PC-9 (cell line): ENCODE measurements at regions not wholly inside any gene's neighbourhood (a gene's known extent, or its start where the extent isn't known, plus 50 kb on each side); places are given as distances from the start of the nearest gene placed in this dataset.

Source experiments
- BruUV-seq: library from RNA; stranded (reverse); fragments of 400-500 nt; replicated peaks from 2 replicates; lab custom pipeline; 2021; lab: Mats Ljungman, UMichigan
- CTCF ChIA-PET: fragments of 300-600 bp; sonication (Branson Sonifier 250); formaldehyde crosslinking; loops from one replicate; lab custom pipeline; 2022; ENCODE audit warnings: antibody characterized with exemption; lab: Charles Lee
- POLR2A ChIA-PET: fragments of 300-600 bp; sonication (Branson Sonifier 250); formaldehyde crosslinking; loops from one replicate; lab custom pipeline; 2022; ENCODE audit warnings: antibody characterized with exemption; ENCODE audit not compliant: unreplicated experiment; lab: Charles Lee
- DNase-seq, 2 experiments: peaks; one replicate each; pipeline versions ENCODE4 v3.0.0 to v3.0.0-alpha.2; 2015 to 2022; ENCODE audit warnings: mixed read lengths in 1 of 2
- H2AFZ ChIP-seq: fragments of 200-600 bp; sonication (generic); 2 replicates; pipeline ENCODE4 v1.8.1; 2017; ENCODE audit warnings: antibody characterized with exemption
- H3F3A ChIP-seq: fragments of 200-600 bp; sonication (generic); 2 replicates; pipeline ENCODE4 v1.8.1; 2017; ENCODE audit warnings: antibody characterized with exemption, mild to moderate bottlenecking, low read depth; ENCODE audit not compliant: insufficient read depth
- H3K27ac ChIP-seq: fragments of 200-600 bp; sonication (generic); 2 replicates; pipeline ENCODE4 v1.6.1; 2016; ENCODE audit warnings: mixed run types
- H3K27me3 ChIP-seq: fragments of 200-600 bp; sonication (generic); 2 replicates; pipeline ENCODE4 v1.6.1; 2016; ENCODE audit warnings: low read depth, mixed run types; ENCODE audit not compliant: insufficient read depth
- H3K36me3 ChIP-seq: fragments of 200-600 bp; sonication (generic); 2 replicates; pipeline ENCODE4 v1.6.1; 2016; ENCODE audit warnings: low read depth, mixed run types
- H3K4me1 ChIP-seq: fragments of 200-600 bp; sonication (generic); replicated peaks from 2 replicates; pipeline ENCODE4 v1.6.1; 2016; ENCODE audit warnings: mixed run types; ENCODE audit not compliant: insufficient read depth
- H3K4me2 ChIP-seq: fragments of 200-600 bp; sonication (generic); 2 replicates; pipeline ENCODE4 v1.6.1; 2017; ENCODE audit warnings: mixed run types
- H3K4me3 ChIP-seq: fragments of 200-600 bp; sonication (generic); 2 replicates; pipeline ENCODE4 v1.6.1; 2016; ENCODE audit warnings: mixed run types
- H3K79me2 ChIP-seq: fragments of 200-600 bp; sonication (generic); 2 replicates; pipeline ENCODE4 v1.6.1; 2017; ENCODE audit warnings: low read depth, mixed run types
- H3K9me2 ChIP-seq: fragments of 200-600 bp; sonication (generic); 2 replicates; pipeline ENCODE4 v1.8.1; 2017; ENCODE audit warnings: mild to moderate bottlenecking; ENCODE audit not compliant: insufficient read depth
- H3K9me3 ChIP-seq: fragments of 200-600 bp; sonication (generic); 2 replicates; pipeline ENCODE4 v1.8.1; 2016; ENCODE audit warnings: low read depth; ENCODE audit not compliant: insufficient read depth
- H4K20me1 ChIP-seq: fragments of 200-600 bp; sonication (generic); 2 replicates; pipeline ENCODE4 v1.8.1; 2017; ENCODE audit not compliant: insufficient read depth
- EZH2 ChIP-seq: fragments of 200-600 bp; sonication (generic); IDR thresholded peaks from 2 replicates; pipeline ENCODE4 v1.8.0; 2017; ENCODE audit warnings: antibody characterized with exemption, low read depth
- intact Hi-C: fragments of 100-400 bp; cut with micrococcal nuclease; formaldehyde crosslinking; loops from one replicate; pipeline ENCODE4 v1.10.0; 2022; ENCODE audit not compliant: unreplicated experiment
- TF ChIP-seq, protein P1 (sequence below): fragments of 200-600 bp; sonication (generic); conservative IDR thresholded peaks from 2 replicates; pipeline ENCODE4 v1.6.1; 2017; ENCODE audit warnings: mixed run types, antibody characterized with exemption, mild to moderate bottlenecking, moderate library complexity

DNA sequence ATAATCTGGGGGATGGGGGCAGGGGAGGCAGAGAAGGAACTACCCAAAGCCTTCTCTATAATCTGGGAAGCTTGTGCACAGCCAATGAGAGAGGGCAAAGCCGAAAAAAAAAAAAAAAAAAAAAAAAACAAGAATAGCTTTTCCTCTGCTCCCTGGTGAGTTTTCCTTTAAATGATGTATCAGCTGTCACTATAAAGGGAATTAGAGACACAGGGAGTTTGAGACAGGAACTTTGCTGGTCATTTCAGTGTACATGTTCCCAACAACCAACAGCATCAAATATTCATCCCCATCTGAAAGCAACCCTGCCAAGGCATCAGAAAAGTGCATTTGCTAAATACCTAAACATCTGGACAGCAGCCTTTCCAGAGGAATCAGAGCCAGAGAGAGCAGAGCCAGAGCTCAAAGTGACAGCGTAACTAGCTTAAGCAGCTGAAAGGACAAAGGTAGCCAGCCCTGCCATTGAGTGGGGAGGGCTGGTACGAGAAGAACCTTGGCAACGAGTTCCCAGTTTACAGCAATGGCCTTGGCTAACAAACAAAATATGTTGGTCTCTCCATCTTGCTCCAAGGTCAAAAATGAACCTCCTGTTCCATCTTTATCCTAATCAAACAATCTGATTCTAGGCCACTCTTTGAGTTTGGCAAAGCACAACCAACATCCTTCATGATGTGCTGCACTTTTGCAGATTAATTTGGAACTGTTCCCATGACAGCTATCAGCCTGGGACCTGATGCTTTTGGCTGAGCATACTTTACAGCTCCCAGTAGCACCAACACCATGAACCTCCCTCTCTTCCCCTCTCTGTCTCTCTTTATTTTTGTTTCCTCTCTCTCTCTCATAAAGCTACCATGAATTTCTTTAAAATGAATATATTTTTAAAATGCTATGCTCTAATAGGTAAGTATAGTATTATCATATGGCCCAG is 143.7 kb upstream of the GNAO1 start:
- H3K4me1 ChIP-seq = no peaks in the 10 kb centered on the region
- intact Hi-C loops = no loop called here
- no peak for DNase-seq
- ChIA-PET CTCF (no interaction called here), POLR2A (no interaction called here)
- H3K4me2 ChIP-seq = no peak overlapping the region
- no peaks in the 10 kb centered on the region for H3K79me2 ChIP-seq
- TF ChIP-seq EZH2 = no peak
- TF ChIP-seq, protein P1, sequence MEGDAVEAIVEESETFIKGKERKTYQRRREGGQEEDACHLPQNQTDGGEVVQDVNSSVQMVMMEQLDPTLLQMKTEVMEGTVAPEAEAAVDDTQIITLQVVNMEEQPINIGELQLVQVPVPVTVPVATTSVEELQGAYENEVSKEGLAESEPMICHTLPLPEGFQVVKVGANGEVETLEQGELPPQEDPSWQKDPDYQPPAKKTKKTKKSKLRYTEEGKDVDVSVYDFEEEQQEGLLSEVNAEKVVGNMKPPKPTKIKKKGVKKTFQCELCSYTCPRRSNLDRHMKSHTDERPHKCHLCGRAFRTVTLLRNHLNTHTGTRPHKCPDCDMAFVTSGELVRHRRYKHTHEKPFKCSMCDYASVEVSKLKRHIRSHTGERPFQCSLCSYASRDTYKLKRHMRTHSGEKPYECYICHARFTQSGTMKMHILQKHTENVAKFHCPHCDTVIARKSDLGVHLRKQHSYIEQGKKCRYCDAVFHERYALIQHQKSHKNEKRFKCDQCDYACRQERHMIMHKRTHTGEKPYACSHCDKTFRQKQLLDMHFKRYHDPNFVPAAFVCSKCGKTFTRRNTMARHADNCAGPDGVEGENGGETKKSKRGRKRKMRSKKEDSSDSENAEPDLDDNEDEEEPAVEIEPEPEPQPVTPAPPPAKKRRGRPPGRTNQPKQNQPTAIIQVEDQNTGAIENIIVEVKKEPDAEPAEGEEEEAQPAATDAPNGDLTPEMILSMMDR = no peak
- no peaks in the 10 kb centered on the region for H3K9me2 ChIP-seq
- H2AFZ ChIP-seq = no peak overlapping the region
- no peaks in the 10 kb centered on the region for H4K20me1 ChIP-seq
- no peak overlapping the region for H3K4me3 ChIP-seq
- peaks cover 11% of the 10 kb centered on the region; the same call in 1 of the 2 replicates for H3K27me3 ChIP-seq
- BruUV-seq = no TSS peak
- no peaks in the 10 kb centered on the region for H3F3A ChIP-seq
- no peaks in the 10 kb centered on the region for H3K9me3 ChIP-seq
- no peak overlapping the region for H3K27ac ChIP-seq
- H3K36me3 ChIP-seq = no peaks in the 10 kb centered on the region

DNA sequence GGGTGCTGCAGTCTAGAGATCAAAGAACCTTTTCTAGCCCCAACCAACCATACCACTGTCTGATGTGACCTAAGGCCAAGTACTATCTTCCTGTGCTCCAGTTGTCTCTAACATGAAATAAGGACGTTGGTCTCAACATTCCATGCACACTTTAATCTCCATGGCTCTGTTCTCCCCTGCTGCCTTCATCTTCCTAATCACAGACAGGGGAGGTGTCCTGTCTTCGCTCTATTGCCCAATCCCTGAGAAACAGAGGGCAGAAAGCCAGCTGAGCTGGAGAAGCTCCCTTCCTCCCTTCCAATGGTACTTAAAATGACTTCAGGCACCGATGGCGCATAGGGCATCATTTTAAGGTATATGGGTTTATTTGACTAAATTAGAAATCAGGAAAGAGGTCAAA is 148.9 kb upstream of the GNAO1 start:
- H3K27me3 ChIP-seq = no peaks in the 10 kb centered on the region
- ChIA-PET CTCF (no interaction called here), POLR2A (no interaction called here)
- H3K4me1 ChIP-seq = no peaks in the 10 kb centered on the region
- TF ChIP-seq, protein P1 = no peak
- no peak for TF ChIP-seq EZH2
- DNase-seq = no peak
- no peak overlapping the region for H3K27ac ChIP-seq
- H3K4me2 ChIP-seq = no peak overlapping the region
- no peak overlapping the region for H3K4me3 ChIP-seq
- no peaks in the 10 kb centered on the region for H3F3A ChIP-seq
- H3K9me2 ChIP-seq = no peaks in the 10 kb centered on the region
- intact Hi-C loops = loop anchor here (5.0 kb wide), 1 partner anchor 100 kb away; no protein-coding TSS in a partner anchor
- no TSS peak for BruUV-seq
- no peaks in the 10 kb centered on the region for H3K79me2 ChIP-seq
- H3K36me3 ChIP-seq = no peaks in the 10 kb centered on the region
- H3K9me3 ChIP-seq = no peaks in the 10 kb centered on the region
- no peak overlapping the region for H2AFZ ChIP-seq
- no peaks in the 10 kb centered on the region for H4K20me1 ChIP-seq

DNA sequence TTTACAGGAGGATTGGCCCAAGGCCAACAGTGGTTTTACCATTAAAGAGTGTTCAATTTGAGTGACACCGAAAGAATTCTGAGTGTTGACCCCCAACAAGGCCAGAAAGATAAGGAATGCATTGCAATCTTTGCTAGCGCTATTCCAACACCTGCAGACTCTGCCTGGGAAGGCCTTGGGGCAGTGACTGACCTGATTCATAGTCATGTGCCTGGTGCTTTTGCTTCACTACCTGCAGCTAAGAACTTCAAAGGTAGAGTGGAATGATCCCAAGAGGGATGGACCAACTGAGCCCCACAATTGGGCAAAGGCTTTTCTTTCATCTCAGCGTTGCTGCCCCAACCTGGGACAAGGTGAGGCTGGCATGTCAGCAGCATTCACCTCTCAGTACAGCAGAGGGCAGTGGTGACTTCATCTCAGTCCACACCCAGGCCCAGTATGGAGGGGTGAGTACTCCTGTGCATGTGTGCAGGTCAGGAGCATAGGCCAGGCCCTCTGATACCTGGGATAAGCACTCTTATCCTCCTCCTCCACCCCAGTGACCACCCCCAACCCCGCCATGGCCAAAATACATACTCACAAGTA is 149.6 kb upstream of the GNAO1 start:
- Histone ChIP-seq H4K20me1 (no peaks in the 10 kb centered on the region), H3K9me3 (no peaks in the 10 kb centered on the region), H3K36me3 (no peaks in the 10 kb centered on the region), H3K9me2 (no peaks in the 10 kb centered on the region), H3K27ac (no peak overlapping the region), H3K27me3 (no peaks in the 10 kb centered on the region), H3K4me3 (no peak overlapping the region), H2AFZ (no peak overlapping the region), H3K4me1 (no peaks in the 10 kb centered on the region), H3K4me2 (no peak overlapping the region), H3F3A (no peaks in the 10 kb centered on the region), H3K79me2 (no peaks in the 10 kb centered on the region)
- intact Hi-C loops = loop anchor here (5.0 kb wide), 1 partner anchor 99 kb away; no protein-coding TSS in a partner anchor
- ChIA-PET CTCF (no interaction called here), POLR2A (no interaction called here)
- TF ChIP-seq, protein P1 = peak; percentile 62
- no peak for TF ChIP-seq EZH2
- no TSS peak for BruUV-seq
- peak; percentile 16 to 76 for DNase-seq
